ENCODE measurements at regions not wholly inside any gene's neighbourhood (a gene's known extent, or its start where the extent isn't known, plus 50 kb on each side); places are given as distances from the start of the nearest gene placed in this dataset.
"Not testable (repeated sequence)": the region's sequence is repeated elsewhere in the genome, so short reads cannot be mapped to it uniquely, and the experiment has no call there.

DNA sequence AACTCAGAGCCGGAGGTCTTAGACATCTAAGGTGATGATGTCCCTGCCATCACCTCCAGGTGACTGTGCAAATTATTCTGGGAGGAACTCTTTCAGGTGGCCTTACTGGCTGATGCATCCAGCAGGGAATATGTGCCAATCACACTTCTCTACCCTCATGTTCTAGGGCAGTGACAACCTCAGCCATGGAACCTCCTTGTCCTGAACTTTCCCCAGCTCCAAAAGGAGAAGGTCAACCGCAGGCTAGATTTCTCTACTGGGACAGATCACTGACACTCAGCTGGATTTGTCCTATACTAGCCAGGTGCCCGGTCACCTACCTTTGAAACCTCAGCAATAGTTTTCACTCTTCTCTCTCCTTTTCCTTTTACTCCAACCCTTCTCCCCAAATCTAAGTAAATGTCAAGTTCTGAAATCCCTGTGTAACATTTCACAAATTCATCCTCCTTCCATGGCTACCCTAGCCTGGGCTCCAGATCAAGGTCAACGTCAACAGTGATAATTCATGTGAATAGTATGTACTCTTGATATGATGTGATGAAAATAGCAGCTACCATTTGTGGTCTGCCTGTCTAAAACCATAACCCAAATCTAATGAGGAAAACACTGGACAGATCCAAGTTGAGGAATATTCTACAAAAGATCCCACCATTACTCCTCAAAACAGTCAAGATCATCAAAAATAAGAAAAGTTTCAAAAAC lies 115.0 kb upstream of the EGLN3 start:
- no peak for DNase-seq (ENCODE audit: low read depth, low spot score)

- DNase-seq (ENCODE audit: low read depth, low spot score): no peak
Measured at GRCh38 chr14:34065236-34065635, 114.4 kb upstream of the EGLN3 start.

DNA sequence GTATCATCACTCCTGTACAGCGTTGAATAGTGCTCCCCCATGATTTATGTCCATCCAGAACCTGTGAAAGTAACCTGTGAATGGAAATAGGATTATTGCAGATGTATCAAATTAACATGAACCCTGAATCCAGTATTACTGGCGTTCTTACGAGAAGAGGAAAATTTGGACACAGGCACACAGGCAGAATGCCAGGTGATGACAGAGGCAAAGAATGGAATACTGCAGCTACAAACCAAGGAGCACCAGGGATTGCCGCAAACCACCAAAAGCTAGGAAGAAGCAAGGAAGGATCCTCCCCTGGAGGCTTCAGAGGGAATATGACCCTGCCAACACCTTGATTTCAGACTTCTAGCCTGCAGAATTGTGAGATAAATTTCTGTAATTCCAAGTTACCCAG lies 113.5 kb upstream of the EGLN3 start:
- DNase-seq (ENCODE audit: low read depth, low spot score): no peak

- no peak for DNase-seq (ENCODE audit: low read depth, low spot score)
Measured at GRCh38 chr14:34063470-34064164, 112.7 kb upstream of the EGLN3 start.

GRCh38 chr14:34063042-34063441 lies 112.2 kb upstream of the EGLN3 start:
- DNase-seq (ENCODE audit: low read depth, low spot score): no peak

GRCh38 chr14:34062353-34062973 lies 111.6 kb upstream of the EGLN3 start:
- DNase-seq (ENCODE audit: low read depth, low spot score): no peak

- no peak for DNase-seq (ENCODE audit: low read depth, low spot score)
Measured at GRCh38 chr14:34060651-34060999, 109.8 kb upstream of the EGLN3 start.

DNA sequence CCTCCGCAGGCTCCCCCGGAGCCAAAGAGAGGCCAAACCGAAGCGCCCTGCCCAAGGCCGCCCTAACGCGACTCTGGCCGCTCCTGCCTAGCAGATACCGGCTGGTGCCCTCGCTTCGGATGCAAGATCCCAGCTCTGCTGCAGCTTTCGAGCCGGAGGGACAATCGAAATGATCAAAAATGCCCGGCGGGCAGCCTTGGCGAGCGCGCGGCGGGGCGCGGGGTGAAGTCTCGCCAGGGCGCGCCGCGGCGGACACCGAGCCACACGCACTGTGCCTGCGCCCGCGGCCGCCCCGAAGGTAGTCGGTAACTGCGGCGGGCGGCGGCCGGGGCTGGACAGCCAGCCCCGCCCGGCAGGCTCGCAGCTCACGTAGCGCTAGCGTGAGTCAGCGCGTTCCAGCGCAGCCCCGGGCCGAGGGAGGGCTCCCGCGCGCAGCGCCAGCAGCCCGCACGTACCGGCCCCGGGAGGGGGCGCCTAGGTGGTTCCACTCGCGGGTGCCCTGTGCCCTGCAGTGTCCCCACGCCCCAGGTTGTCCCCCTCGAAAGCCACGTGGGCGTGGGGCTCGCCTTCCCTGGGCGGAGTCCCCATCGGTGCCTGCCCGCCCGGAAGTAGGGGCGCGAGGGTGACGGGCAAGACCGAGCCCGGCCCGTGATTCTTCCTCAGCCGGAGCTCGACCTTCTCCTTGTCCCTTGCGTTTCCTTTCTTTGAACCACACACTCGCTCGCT lies 109.2 kb upstream of the EGLN3 start:
- no peak for DNase-seq (ENCODE audit: low read depth, low spot score)

GRCh38 chr14:34059037-34059924 lies 108.4 kb upstream of the EGLN3 start:
- no peak for DNase-seq (ENCODE audit: low read depth, low spot score)

DNA sequence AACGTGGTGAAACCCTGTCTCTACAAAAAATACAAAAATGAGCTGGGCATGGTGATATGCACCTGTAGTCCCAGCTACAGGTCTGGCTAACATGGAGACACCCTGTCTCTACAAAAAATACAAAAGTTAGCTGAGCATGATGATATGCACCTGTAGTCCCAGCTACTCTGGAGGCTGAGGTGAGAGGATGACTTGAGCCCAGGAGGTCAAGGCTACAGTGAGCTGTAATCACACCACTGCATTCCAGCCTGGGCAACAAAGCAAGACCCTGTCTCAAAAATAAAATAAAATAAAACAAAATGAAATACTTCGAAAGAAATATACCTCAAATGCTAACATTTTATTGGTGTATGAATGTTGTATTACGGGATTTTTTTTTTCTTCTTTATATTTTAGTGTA lies 107.6 kb upstream of the EGLN3 start:
- no peak for DNase-seq (ENCODE audit: low read depth, low spot score)

- no peak for DNase-seq (ENCODE audit: low read depth, low spot score)
Measured at GRCh38 chr14:34056046-34056445, 105.2 kb upstream of the EGLN3 start.

DNA sequence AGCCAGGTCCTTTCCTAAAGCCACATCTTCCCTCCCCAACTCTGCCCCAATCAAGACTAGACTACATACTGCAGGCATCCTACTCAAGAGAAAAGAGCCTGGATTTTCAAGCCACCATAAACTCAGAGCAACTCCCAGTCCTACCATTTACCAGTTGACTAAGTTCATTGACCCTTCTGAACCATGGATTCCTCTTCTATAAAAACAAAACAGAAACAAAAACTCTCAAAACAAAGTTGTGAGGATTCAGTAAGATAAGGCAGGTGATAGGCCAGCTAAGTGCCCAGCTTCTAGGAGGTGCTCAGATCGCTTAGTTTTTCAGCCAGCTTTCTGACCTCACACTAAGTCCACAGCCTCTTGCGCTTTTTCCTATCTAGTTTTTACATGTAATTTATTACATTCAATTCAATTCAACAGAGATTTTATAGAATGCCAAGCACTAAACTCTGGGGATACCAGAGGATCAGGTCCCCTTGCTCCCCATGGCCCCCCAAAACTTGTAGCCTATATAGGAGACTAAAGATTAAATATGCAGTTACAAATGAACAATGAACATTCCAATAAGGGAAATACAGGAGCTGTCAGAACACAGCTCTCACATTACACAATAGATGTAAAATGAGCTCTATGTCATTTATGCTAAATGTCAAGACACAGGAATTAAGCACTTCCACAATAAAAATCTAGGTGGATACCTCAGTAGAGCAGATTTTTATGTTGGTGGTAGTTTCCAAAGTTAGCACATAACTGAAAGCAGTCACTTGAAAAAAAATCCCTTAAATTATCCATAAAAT lies 104.5 kb upstream of the EGLN3 start:
- no peak for DNase-seq (ENCODE audit: low read depth, low spot score)

- no peak for DNase-seq (ENCODE audit: low read depth, low spot score)
Measured at GRCh38 chr14:34053666-34054065, 102.8 kb upstream of the EGLN3 start.

- DNase-seq (ENCODE audit: low read depth, low spot score): no peak
Measured at GRCh38 chr14:34052658-34053014, 101.8 kb upstream of the EGLN3 start.

- DNase-seq (ENCODE audit: low read depth, low spot score): no peak
Measured at GRCh38 chr14:34051966-34052657, 101.2 kb upstream of the EGLN3 start.

- no peak for DNase-seq (ENCODE audit: low read depth, low spot score)
Measured at GRCh38 chr14:34050606-34051005, 99.7 kb upstream of the EGLN3 start.

DNA sequence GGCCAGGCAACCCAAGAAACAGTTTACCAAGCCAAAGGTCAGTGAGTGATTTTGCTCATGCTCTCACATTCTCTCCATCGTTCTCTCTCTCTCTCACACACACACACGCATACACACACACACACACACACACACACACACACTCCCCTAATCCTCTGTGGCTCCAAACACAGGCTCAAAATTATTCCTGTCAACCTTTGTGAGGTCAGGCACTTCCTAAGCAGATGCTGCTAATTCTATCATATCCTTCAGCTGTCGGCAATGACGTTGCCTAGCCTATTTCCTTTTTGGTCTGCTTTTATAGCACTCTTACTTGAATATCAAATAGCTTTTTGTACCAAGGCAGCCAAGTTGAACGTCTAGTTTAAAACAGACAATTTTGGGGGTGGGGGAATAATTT lies 98.9 kb upstream of the EGLN3 start:
- no peak for DNase-seq (ENCODE audit: low read depth, low spot score)

GRCh38 chr14:34049187-34049586 lies 98.3 kb upstream of the EGLN3 start:
- DNase-seq (ENCODE audit: low read depth, low spot score): not testable (repeated sequence)

- DNase-seq (ENCODE audit: low read depth, low spot score): no peak
Measured at GRCh38 chr14:34046799-34047520, 96.1 kb upstream of the EGLN3 start.
